C4-2B (cell line): ENCODE measurements at regions not wholly inside any gene's neighbourhood (a gene's known extent, or its start where the extent isn't known, plus 50 kb on each side); places are given as distances from the start of the nearest gene placed in this dataset.

Experiments used
- CTCF ChIP-seq: fragments of 450-650 bp; conservative IDR thresholded peaks from 2 replicates; pipeline ENCODE4 v1.5.1; 2017; ENCODE audit warnings: mild to moderate bottlenecking
- ZFX ChIP-seq: fragments of 450-650 bp; IDR thresholded peaks from 2 replicates; pipeline ENCODE4 v1.6.1; 2017

GRCh38 chr14:94690486-94690885 lies 78.3 kb downstream of the SERPINA3 start:
- TF ChIP-seq CTCF = no peak
- TF ChIP-seq ZFX = no peak
